Inferior parietal cortex (tissue), 1 donor: ENCODE measurements at regions not wholly inside any gene's neighbourhood (a gene's known extent, or its start where the extent isn't known, plus 50 kb on each side); places are given as distances from the start of the nearest gene placed in this dataset.
A peak's percentile ranks its signal among the peaks of the same experiment; 100 is the strongest.
"Not testable (repeated sequence)": the region's sequence is repeated elsewhere in the genome, so short reads cannot be mapped to it uniquely, and the experiment has no call there.

Experiments used
- DNase-seq: peaks from one replicate; pipeline ENCODE4 v3.0.0-alpha.2; 2016; ENCODE audit errors: extremely low spot score

GRCh38 chr14:103260629-103261124 is 73.4 kb upstream of the EIF5 start:
- peak; percentile 9 for DNase-seq

- DNase-seq, result no peak
Observed at GRCh38 chr14:103267226-103267910, 66.7 kb upstream of the EIF5 start.

- no peak for DNase-seq
Observed at GRCh38 chr14:103271189-103271588, 62.8 kb upstream of the EIF5 start.

DNA sequence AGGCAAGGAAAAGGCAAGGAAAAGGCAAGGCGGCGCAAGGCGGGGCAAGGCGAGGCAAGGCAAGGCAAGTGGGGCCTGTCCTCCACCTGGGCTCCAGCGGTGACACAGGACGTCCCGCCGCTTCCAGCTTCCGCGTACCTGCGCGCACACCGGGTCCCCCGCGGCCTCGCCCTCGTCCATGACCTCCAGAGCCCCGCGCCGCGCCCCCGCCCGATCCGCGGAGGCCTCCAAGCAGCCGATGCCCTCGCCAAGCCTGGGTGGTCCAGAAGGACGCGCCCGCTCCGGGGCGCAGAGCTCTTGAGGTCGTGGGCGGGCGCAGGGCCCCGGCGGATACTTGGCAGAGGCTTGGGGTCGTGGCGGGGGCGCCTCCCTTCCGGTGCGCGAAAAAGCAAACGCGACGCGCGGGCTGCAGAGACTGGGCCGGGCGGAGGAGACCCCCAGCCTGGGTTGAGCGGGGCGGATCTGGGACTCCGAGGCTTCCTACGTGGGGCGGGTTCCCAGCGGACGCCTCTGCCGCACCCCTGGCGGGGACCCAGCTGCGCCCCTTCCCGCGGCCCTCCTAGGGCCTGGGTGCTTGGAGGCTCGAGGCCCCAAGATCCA is 60.8 kb upstream of the EIF5 start:
- no peak for DNase-seq

DNA sequence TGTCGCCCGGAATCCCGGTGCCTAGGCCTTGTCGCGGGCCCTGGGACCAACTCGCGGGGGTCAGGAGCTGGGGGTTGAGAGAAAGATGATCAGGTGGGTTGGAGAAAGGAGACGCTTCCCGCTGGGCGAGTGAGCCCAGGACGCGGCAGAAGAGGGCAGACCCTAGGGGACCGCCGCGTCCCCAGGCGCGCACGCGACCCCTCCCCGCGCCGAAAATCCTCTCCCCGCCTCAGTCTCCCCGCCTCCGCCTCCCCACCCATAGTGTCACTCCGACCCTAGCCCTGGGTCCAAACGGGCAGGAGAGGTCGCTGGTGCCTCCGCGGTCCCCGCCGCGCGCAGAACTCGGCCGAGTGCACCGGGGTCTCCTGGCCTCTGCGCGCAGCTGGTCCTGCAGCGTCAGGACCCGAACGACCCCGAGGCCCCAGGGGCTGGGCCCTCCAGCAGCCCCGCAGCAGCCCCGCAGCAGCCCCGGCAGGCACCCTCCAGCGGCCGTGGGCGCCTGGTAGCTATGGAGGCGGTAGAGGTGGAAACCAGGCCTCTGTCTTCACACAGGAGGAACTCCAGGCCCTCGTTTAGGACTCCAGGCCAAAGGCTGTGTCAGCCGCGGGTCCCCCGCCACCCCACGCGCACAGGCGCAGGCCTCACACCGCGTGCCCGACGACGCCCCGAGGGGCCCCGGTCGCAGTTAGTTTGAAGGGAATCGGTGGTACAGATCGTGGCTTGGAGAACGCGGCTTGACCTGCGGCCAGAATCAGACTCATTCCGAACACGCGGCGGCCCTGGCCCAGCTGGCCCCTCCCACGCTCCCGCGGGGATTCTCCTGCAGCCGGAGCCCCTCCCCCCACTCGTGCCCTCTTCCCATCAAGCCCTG is 60.1 kb upstream of the EIF5 start:
- DNase-seq, result no peak

- DNase-seq, result no peak
Observed at GRCh38 chr14:103275000-103275399, 59.0 kb upstream of the EIF5 start.

- no peak for DNase-seq
Observed at GRCh38 chr14:103277931-103278330, 56.1 kb upstream of the EIF5 start.

DNA sequence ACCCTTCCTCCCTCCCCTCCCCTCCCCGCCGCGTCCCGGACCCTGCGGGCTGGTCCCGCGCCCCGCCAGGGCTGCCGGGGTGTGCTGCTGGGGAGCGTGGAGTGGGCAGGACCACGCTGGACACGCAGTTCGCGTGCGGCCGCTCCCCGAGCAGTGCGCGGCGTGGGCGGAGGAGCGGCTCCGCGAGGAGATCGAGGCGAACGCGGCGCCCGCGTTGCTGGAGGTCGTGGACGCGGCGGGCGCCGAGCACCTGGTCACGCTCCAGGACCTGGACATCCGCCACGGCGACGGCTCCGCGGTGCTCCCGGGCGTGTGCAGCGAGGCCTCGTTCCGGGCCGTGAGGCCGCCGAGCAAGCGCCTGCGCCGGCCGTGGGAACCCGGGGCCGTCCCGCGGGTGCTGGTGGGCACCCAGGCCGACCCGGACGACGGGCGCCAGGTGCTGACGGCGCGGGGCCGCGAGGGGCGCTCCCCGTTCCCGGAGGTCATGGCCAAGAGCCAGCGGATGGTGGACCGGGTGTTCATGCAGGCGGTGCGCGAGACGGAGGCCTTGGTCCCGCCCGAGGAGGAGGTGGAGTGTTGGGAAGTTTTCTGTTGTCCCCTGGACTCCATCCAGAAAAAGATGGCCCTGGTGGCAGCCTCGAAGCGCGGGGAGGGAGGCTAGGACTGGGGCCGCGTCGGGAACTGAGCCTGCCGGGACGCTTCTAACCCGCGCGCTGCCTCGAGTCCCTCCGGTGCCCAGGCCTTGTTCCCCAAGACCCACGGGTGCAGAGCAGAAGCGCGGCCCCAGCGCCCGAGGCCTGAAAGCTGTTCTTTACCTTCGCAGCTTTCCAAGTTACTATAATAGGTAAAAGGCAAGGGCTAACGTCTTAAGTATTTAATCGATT is 54.7 kb upstream of the EIF5 start:
- DNase-seq, result no peak

DNA sequence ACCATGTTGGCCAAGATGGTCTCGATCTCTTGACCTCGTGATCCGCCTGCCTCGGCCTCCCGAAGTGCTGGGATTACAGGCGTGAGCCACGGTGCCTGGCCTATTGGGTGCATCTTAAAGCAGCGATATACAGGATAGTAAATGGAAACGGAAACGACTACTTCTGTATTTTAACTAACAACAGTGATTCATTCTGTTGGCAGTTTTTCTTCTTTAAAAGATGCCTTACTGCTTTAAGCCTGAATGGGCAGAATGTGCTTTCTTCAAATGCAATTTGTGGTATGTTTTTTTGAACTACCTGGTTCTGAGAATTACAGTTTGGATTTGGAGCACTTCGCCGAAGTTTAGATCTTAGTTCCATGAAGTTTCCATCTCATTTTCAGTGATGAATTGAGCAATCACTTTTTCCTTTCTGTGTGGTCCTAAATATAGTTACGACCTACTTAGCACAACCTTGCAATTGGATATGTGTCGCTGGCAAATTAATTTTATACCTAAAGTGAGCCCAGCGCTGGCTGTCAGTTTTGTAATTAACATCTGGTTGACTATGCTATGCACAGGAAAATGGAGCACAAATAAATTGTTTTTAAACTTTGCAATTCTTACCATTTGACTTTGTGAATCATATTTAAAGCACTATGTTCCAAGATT is 53.6 kb upstream of the EIF5 start:
- no peak for DNase-seq

- DNase-seq, result no peak
Observed at GRCh38 chr14:103281496-103282231, 52.4 kb upstream of the EIF5 start.

DNA sequence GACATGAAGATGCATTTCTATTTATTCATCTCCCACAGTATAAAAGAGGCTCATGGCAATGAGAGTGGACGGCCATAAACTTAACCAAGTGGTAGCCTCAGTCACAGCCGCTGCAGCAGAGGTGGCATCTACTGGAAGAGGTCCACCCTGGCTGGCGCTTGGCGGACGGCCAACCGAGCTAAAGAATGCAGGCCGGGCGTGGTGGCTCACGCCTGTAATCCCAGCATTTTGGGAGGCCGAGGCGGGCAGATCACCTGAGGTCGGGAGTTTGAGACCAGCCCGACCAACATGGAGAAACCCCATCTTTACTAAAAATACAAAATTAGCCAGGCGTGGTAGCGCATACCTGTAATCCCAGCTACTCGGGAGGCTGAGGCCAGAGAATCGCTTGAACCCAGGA is 51.7 kb upstream of the EIF5 start:
- not testable (repeated sequence) for DNase-seq

DNA sequence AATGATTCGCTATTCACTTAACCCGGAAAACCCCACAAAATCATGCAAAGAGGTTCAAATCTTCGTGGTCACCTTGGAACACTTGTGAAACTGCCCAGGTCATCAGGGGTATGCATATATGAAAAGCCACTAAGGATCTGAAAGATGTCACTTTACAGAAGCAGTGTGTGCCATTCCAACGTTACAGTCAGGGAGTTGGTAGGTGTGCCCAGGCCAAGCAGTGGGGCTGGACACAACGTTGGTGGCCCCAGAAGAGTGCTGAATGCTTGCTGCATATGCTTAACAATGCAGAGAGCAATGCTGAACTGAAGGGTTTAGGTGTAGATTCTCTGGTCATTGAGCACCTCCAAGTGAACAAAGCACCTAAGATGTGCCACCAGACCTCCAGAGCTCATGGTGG is 51.1 kb upstream of the EIF5 start:
- no peak for DNase-seq

DNA sequence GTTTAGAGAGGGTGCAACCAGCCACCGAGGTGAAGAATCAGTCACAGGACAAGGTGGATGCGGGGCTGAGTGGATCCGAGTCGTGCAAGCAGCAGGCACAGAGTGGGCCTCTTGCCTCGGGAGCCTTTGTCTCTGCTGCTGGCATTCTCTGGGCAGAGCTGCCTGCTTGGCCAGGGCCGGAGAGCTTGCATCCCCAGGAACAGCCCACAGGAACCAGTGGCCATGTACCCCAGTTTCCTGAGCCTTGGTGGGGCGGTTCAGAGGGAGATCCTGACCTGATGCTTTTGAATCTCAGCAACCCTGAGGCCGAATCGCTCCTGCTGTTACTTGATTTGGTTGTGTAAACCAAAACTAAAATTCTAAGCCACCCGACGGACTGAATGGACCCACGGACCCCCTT is 50.1 kb upstream of the EIF5 start:
- no peak for DNase-seq
